ENCODE measurements at regions not wholly inside any gene's neighbourhood (a gene's known extent, or its start where the extent isn't known, plus 50 kb on each side); places are given as distances from the start of the nearest gene placed in this dataset.
A peak's percentile ranks its signal among the peaks of the same experiment; 100 is the strongest.

DNA sequence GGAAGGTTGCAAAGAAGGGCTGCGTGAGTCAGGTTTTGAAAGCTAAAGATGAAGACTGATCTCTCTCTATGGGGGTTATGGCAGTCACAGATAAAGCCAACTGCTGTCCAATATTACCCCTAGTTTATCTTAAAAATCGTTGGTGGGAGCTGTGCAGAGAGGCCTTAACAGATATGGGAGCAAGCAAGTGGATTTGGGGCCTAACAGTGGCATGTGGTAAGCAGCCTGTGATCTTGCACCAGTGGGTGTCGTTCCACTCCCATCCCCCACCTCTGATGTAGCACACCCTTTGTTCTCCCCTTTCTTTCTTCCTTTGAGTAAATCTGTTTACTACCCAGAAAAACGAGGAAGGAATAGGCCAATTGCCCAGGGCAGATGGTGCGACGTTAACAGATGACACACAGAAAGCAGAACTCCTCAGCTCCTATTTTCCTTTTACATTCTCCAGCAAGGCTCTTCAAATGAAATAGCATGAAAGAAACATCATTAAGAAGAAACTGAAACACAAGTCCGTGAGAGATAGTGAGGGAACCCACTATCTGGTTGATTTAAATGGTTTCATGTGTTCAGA is 274.1 kb upstream of the CITED2 start (continued):
- peak; percentile 88 for TF ChIP-seq SMAD4 (CRISPR knock-in tag; conservative IDR thresholded peaks at IDR 0.05)
- no peak for TF ChIP-seq TAF7 (tag; IDR thresholded peaks at IDR 0.05)
- TF ChIP-seq, protein P1, sequence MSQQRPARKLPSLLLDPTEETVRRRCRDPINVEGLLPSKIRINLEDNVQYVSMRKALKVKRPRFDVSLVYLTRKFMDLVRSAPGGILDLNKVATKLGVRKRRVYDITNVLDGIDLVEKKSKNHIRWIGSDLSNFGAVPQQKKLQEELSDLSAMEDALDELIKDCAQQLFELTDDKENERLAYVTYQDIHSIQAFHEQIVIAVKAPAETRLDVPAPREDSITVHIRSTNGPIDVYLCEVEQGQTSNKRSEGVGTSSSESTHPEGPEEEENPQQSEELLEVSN (IDR thresholded peaks at IDR 0.05; ENCODE audit: borderline replicate concordance in 1 of 2, extremely low read depth in 1 of 2, insufficient read depth in 1 of 2, insufficient read length in 1 of 2, low read depth in 1 of 2, low read length in 1 of 2, poor library complexity in 1 of 2, severe bottlenecking in 1 of 2) = peak; percentile 78 to 79
- no peak for TF ChIP-seq ZNF232 (CRISPR knock-in tag; IDR thresholded peaks at IDR 0.05)
- TF ChIP-seq RFX7 (CRISPR knock-in tag; IDR thresholded peaks at IDR 0.05) = no peak
- TF ChIP-seq CREM (IDR thresholded peaks at IDR 0.05; ENCODE audit: low read depth) = peak; percentile 74
- TF ChIP-seq ZNF583 (CRISPR knock-in tag; IDR thresholded peaks at IDR 0.05) = no peak
- TF ChIP-seq E2F3 (CRISPR knock-in tag; IDR thresholded peaks at IDR 0.05) = no peak
- no peak for TF ChIP-seq SETDB1 (IDR thresholded peaks at IDR 0.05; ENCODE audit: low read length)
- peak; percentile 28 to 30; a peak in 2 of 4 replicates for TF ChIP-seq NRF1 (conservative IDR thresholded peaks at IDR 0.05 in 1 of 2, IDR thresholded peaks at IDR 0.05 in 1 of 2)
- TF ChIP-seq, protein P2, sequence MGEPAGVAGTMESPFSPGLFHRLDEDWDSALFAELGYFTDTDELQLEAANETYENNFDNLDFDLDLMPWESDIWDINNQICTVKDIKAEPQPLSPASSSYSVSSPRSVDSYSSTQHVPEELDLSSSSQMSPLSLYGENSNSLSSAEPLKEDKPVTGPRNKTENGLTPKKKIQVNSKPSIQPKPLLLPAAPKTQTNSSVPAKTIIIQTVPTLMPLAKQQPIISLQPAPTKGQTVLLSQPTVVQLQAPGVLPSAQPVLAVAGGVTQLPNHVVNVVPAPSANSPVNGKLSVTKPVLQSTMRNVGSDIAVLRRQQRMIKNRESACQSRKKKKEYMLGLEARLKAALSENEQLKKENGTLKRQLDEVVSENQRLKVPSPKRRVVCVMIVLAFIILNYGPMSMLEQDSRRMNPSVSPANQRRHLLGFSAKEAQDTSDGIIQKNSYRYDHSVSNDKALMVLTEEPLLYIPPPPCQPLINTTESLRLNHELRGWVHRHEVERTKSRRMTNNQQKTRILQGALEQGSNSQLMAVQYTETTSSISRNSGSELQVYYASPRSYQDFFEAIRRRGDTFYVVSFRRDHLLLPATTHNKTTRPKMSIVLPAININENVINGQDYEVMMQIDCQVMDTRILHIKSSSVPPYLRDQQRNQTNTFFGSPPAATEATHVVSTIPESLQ (CRISPR knock-in tag; IDR thresholded peaks at IDR 0.05) = no peak
- TF ChIP-seq PRMT5 (CRISPR knock-in tag; IDR thresholded peaks at IDR 0.05) = no peak
- peak; percentile 44; the same call in 1 of the 2 replicates for TF ChIP-seq ZNF24 (IDR thresholded peaks at IDR 0.05)
- TF ChIP-seq, protein P3, sequence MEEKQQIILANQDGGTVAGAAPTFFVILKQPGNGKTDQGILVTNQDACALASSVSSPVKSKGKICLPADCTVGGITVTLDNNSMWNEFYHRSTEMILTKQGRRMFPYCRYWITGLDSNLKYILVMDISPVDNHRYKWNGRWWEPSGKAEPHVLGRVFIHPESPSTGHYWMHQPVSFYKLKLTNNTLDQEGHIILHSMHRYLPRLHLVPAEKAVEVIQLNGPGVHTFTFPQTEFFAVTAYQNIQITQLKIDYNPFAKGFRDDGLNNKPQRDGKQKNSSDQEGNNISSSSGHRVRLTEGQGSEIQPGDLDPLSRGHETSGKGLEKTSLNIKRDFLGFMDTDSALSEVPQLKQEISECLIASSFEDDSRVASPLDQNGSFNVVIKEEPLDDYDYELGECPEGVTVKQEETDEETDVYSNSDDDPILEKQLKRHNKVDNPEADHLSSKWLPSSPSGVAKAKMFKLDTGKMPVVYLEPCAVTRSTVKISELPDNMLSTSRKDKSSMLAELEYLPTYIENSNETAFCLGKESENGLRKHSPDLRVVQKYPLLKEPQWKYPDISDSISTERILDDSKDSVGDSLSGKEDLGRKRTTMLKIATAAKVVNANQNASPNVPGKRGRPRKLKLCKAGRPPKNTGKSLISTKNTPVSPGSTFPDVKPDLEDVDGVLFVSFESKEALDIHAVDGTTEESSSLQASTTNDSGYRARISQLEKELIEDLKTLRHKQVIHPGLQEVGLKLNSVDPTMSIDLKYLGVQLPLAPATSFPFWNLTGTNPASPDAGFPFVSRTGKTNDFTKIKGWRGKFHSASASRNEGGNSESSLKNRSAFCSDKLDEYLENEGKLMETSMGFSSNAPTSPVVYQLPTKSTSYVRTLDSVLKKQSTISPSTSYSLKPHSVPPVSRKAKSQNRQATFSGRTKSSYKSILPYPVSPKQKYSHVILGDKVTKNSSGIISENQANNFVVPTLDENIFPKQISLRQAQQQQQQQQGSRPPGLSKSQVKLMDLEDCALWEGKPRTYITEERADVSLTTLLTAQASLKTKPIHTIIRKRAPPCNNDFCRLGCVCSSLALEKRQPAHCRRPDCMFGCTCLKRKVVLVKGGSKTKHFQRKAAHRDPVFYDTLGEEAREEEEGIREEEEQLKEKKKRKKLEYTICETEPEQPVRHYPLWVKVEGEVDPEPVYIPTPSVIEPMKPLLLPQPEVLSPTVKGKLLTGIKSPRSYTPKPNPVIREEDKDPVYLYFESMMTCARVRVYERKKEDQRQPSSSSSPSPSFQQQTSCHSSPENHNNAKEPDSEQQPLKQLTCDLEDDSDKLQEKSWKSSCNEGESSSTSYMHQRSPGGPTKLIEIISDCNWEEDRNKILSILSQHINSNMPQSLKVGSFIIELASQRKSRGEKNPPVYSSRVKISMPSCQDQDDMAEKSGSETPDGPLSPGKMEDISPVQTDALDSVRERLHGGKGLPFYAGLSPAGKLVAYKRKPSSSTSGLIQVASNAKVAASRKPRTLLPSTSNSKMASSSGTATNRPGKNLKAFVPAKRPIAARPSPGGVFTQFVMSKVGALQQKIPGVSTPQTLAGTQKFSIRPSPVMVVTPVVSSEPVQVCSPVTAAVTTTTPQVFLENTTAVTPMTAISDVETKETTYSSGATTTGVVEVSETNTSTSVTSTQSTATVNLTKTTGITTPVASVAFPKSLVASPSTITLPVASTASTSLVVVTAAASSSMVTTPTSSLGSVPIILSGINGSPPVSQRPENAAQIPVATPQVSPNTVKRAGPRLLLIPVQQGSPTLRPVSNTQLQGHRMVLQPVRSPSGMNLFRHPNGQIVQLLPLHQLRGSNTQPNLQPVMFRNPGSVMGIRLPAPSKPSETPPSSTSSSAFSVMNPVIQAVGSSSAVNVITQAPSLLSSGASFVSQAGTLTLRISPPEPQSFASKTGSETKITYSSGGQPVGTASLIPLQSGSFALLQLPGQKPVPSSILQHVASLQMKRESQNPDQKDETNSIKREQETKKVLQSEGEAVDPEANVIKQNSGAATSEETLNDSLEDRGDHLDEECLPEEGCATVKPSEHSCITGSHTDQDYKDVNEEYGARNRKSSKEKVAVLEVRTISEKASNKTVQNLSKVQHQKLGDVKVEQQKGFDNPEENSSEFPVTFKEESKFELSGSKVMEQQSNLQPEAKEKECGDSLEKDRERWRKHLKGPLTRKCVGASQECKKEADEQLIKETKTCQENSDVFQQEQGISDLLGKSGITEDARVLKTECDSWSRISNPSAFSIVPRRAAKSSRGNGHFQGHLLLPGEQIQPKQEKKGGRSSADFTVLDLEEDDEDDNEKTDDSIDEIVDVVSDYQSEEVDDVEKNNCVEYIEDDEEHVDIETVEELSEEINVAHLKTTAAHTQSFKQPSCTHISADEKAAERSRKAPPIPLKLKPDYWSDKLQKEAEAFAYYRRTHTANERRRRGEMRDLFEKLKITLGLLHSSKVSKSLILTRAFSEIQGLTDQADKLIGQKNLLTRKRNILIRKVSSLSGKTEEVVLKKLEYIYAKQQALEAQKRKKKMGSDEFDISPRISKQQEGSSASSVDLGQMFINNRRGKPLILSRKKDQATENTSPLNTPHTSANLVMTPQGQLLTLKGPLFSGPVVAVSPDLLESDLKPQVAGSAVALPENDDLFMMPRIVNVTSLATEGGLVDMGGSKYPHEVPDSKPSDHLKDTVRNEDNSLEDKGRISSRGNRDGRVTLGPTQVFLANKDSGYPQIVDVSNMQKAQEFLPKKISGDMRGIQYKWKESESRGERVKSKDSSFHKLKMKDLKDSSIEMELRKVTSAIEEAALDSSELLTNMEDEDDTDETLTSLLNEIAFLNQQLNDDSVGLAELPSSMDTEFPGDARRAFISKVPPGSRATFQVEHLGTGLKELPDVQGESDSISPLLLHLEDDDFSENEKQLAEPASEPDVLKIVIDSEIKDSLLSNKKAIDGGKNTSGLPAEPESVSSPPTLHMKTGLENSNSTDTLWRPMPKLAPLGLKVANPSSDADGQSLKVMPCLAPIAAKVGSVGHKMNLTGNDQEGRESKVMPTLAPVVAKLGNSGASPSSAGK (IDR thresholded peaks at IDR 0.05) = peak; percentile 92
- TF ChIP-seq SNIP1 (IDR thresholded peaks at IDR 0.05; ENCODE audit: low read depth) = no peak
- TF ChIP-seq HNRNPL (IDR thresholded peaks at IDR 0.05; ENCODE audit: low read depth, low read length) = no peak

All from K562 (cell line).